OCI-LY3 (cell line): ENCODE measurements at regions not wholly inside any gene's neighbourhood (a gene's known extent, or its start where the extent isn't known, plus 50 kb on each side); places are given as distances from the start of the nearest gene placed in this dataset.

Experiments used
- CTCF ChIP-seq: fragments of 200-600, 300-600 bp; sonication (generic); IDR thresholded peaks from 2 replicates; pipeline ENCODE4 v1.5.1; 2014; ENCODE audit warnings: antibody characterized with exemption, low read length, low read depth
- EZH2phosphoT487 ChIP-seq: fragments of 200-600 bp; shearing (Covaris generic); IDR thresholded peaks from 2 replicates; pipeline ENCODE4 v1.6.1; 2018; ENCODE audit warnings: antibody characterized with exemption, mixed run types, low read depth

- no peak for TF ChIP-seq CTCF
- no peak for TF ChIP-seq EZH2phosphoT487
Observed at GRCh38 chr16:61323456-61323855, 712.8 kb downstream of the CDH8 start.
